ENCODE measurements at regions not wholly inside any gene's neighbourhood (a gene's known extent, or its start where the extent isn't known, plus 50 kb on each side); places are given as distances from the start of the nearest gene placed in this dataset.

- DNase-seq (ENCODE audit: low spot score): no peak
- no peak for TF ChIP-seq CTCF (IDR thresholded peaks at IDR 0.05; ENCODE audit: extremely low read depth, missing control alignments)
Measured at GRCh38 chr6:145534989-145535388, 200.3 kb downstream of the EPM2A start.

- no peak for DNase-seq (ENCODE audit: low spot score)
- TF ChIP-seq CTCF (IDR thresholded peaks at IDR 0.05; ENCODE audit: extremely low read depth, missing control alignments): no peak
Measured at GRCh38 chr6:145538989-145539388, 196.3 kb downstream of the EPM2A start.

- no peak for TF ChIP-seq CTCF (IDR thresholded peaks at IDR 0.05; ENCODE audit: extremely low read depth, missing control alignments)
- DNase-seq (ENCODE audit: low spot score): no peak
Measured at GRCh38 chr6:145539831-145540230, 195.5 kb downstream of the EPM2A start.

GRCh38 chr6:145540741-145541140, 194.6 kb downstream of the EPM2A start:
- no peak for TF ChIP-seq CTCF (IDR thresholded peaks at IDR 0.05; ENCODE audit: extremely low read depth, missing control alignments)
- DNase-seq (ENCODE audit: low spot score): no peak

- no peak for DNase-seq (ENCODE audit: low spot score)
Measured at GRCh38 chr6:145544041-145544440, 191.3 kb downstream of the EPM2A start.

GRCh38 chr6:145544514-145544913, 190.8 kb downstream of the EPM2A start:
- no peak for TF ChIP-seq CTCF (IDR thresholded peaks at IDR 0.05; ENCODE audit: extremely low read depth, missing control alignments)
- no peak for DNase-seq (ENCODE audit: low spot score)

More at GRCh38 chr6:145544041-145544440, 191.3 kb downstream of the EPM2A start:
- no peak for TF ChIP-seq CTCF (IDR thresholded peaks at IDR 0.05; ENCODE audit: extremely low read depth, missing control alignments)

- TF ChIP-seq CTCF (IDR thresholded peaks at IDR 0.05; ENCODE audit: extremely low read depth, missing control alignments): no peak
Measured at GRCh38 chr6:145546265-145546664, 189.1 kb downstream of the EPM2A start.

More at GRCh38 chr6:145546265-145546664, 189.1 kb downstream of the EPM2A start:
- no peak for DNase-seq (ENCODE audit: low spot score)

Data from GM20000 (cell line).